Stimulated activated CD4-positive, alpha-beta T cell treated with anti-CD3 and anti-CD28 coated beads, Interleukin-15, amount 100 ng/mL, for 48 hours (primary cell): ENCODE measurements at regions not wholly inside any gene's neighbourhood (a gene's known extent, or its start where the extent isn't known, plus 50 kb on each side); places are given as distances from the start of the nearest gene placed in this dataset.

Experiments used
- DNase-seq, 2 donors: peaks; one replicate each; pipeline ENCODE4 v3.0.0-alpha.2; 2020; ENCODE audit warnings: low read depth in 2 of 2

DNA sequence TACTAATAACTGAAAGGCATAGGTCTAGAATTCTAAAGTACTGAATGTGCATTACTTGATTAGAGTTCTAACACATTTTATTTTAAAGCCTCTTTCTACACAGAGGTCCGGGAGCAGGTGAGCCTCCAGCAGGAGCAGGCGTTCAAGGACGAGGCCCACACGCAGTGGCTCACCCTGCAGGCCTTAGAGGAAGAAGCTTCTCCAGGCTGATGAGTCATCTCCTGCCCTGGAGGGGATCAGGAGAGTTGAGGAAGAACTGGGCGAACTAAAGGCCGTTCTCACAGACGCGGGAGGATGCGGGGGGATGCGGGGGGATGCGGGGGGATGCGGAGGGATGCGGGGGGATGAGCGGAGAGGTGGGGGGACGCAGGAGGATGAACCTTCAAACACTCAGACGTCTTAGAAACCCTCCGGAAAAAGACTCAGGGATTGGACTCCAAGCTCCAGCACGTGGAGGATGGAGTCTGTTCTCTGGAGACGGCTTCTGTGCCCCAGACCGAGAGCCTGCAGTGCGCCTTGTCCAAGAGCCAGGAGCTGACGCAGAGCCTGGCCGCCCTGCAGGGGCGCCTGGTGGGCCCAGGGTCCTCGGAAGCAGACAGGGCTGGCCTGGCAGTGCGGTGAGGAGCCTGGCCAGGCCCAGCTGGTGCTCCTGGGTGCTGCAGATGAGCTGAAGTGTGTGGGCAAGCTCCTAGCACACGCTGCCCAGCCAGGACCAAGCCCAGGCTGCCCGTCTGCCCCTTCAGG lies 433.7 kb upstream of the TPK1 start:
- no peak for DNase-seq

GRCh38 chr7:145265180-145265579 lies 429.3 kb upstream of the TPK1 start:
- DNase-seq = no peak

GRCh38 chr7:145263886-145264285 lies 428.0 kb upstream of the TPK1 start:
- no peak for DNase-seq

GRCh38 chr7:145252031-145252430 lies 416.2 kb upstream of the TPK1 start:
- DNase-seq = no peak

DNA sequence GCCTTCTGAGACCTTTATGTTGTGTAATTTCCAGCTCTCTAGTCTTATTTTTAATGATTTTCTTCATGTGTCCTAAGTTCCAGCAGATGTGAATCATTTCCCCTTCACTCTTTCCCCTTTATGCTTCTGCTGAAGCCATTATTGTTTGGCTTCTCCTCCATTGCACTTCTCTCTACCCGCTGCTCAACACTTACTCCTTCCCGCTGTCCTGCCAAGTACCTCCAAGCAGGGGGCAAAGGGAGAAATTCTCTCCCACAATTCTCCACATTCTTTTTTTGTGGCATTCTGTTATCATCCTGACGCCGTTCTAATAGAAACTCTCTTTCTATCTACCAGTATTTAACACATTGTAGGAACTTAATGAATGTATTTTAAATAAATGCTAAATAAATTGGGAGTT lies 388.9 kb upstream of the TPK1 start:
- no peak for DNase-seq

DNA sequence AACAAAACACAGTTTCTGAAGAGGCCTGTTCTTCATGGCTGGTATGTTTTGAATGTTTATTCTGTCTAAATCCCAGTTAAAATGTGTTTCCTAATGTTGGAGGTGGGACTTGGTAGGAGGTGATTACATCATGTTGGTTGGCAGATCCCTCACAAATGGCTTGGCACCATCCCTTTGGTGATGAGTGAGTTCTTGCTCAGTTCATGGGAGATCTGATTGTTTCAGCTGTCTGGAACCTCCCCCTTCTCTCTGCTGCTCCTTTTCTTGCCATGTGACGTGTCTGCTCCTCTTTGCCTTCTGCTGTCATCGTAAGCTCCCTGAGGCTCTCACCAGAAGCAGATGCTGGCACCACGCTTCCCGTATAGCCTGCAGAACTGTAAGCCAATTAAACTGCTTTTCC lies 383.6 kb upstream of the TPK1 start:
- no peak for DNase-seq

- DNase-seq = no peak
Observed at GRCh38 chr7:145216866-145217265, 381.0 kb upstream of the TPK1 start.

GRCh38 chr7:145212050-145212449 lies 376.2 kb upstream of the TPK1 start:
- no peak for DNase-seq

DNA sequence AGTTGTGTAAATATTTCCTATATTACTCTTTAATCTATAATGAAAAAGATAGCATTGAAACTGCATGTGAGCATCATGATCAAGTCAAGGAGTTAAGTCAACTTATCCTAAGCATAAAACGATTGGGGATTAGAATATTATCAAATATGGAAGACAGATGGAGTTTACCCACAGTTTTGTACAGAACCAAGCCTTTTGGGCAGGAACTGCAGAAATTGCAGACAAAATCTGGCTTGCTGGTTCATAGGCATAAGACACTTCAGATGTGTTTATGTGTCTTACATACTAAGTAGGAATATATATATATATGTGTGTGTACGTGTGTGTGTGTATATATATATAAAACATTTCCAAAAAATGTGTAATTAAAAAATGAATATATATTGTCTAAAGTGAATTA lies 375.4 kb upstream of the TPK1 start:
- DNase-seq = no peak

DNA sequence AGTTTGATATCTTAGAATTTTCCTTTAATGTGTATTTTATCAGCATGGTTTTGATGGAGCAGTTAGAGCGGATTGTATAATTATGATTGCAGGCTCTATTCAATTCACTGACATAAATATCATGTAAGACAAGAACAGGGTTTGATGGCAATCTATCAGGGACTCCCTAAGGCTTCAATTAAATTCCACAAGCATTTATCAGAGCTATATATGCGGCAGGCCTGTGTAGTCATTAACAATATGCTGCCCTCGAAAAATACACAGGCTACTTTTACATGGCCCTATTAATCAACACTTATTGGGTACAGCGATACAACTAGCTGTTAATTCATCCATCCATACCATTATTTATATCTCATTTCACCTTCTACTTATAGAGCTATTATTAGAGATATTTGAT lies 358.1 kb upstream of the TPK1 start:
- no peak for DNase-seq

DNA sequence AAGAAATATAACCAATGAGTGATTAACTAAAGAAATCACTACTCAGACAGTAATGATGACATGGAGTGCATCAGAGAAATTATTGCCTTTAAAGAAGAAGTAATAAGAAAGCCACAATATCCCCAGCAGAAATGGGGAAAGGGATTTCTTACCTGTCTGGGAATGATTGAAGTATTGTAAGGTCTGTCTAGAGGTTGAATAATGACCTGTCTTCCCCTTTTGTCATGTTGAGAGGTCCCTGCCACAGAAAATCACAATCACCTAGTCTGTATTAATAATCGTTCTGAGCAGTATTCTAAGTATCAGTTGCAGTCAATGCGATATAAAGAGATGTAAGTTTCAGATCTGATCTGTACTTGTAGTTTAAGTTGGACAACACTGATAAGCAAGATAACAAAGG lies 349.1 kb upstream of the TPK1 start:
- DNase-seq = no peak

DNA sequence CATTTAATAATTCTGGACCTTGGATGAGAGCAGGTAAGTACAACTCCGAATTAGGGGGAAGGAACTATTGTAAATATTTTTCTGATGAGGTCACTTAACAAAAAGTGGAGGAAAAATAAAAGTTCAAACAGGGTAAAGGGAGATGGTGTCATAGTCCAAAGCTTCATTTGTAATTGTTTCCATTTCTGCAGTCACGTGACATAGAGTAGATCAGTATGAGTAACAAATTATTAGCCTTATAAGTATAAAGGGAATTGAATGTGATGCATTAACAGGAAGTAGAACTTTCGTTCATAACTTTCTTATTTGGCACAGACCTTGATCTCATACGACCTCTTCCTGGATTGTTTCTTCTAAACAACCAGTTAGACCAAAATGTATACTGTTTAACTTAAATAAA lies 347.2 kb upstream of the TPK1 start:
- DNase-seq = no peak

- DNase-seq = no peak
Observed at GRCh38 chr7:145175366-145175765, 339.5 kb upstream of the TPK1 start.

DNA sequence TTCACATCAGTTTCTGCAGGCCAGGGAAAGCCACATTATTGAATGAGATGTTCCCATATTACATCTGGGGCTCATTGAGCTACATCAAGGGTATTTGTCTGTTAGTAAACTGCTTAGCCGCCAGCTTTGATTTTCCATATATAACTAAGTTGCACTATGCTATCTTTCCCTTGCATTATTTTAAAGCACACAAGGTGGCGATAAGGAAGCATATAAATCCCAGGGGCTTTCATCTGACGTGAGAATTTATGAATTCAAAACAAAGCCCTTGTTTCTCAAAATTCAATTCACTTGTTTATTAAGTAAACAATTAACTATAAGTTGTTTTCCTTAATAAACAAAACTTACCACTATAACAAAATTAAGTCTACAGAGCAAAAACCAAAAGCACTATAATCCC lies 334.1 kb upstream of the TPK1 start:
- DNase-seq = no peak

DNA sequence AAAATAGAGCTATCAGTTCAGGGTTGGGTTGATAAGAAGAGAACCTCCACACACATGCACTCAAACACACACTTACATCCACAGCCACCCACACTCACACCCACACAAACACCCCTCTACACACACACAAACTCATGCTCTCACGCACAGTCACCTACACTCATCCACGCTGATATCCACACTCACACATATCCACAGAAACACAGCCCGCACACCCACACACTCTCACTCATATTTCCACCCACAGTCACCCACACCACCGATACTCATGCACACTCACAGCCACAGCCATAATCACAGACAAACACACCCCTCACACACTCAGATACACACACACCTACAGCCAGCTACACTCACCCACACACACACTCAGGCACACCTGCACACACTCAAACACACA lies 333.0 kb upstream of the TPK1 start:
- DNase-seq = no peak

DNA sequence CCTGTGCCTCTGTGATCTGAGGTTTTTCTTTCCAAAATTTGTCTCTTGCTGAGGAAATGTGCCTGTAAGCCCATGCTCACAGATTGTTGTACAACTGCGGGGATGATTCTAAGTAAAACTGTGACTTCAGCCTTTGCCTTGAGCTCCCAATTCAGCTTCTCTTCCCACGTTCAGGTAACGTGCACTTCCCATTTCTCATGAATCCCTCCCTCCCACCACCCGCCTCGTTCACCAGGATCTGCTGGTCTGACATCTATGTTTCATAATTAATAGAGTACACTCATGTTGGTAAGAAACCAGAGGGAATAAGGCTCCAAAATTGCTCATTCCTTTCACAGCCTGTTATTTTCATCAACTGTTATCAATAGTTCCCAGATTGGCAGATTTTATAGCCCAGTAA lies 332.6 kb upstream of the TPK1 start:
- DNase-seq = no peak

- no peak for DNase-seq
Observed at GRCh38 chr7:145156834-145157233, 321.0 kb upstream of the TPK1 start.

DNA sequence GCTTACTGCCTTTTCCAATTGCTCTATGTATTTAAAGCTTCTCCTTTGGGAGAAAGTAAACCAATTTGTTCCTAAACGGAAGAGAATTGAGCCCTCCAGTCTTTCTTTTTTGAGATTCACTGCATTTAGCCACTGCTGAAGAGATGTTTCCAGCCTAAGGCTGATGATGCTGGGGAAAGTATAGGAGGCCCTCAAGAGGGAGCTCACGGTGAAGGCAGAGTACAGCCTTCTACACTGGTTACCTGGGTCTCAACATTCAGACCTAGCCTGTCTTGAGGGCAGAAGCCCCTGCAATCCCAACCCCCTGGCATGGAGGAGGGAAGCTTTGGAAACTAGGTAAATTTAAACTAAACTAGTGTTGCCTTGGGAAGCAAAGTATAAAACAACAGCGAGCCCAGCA lies 316.7 kb upstream of the TPK1 start:
- DNase-seq = no peak

GRCh38 chr7:145151676-145152075 lies 315.8 kb upstream of the TPK1 start:
- no peak for DNase-seq

GRCh38 chr7:145147865-145148264 lies 312.0 kb upstream of the TPK1 start:
- no peak for DNase-seq

- DNase-seq = no peak
Observed at GRCh38 chr7:145143685-145144084, 307.8 kb upstream of the TPK1 start.

- no peak for DNase-seq
Observed at GRCh38 chr7:145134377-145134776, 298.5 kb upstream of the TPK1 start.

- no peak for DNase-seq
Observed at GRCh38 chr7:145123502-145123901, 287.6 kb upstream of the TPK1 start.

- DNase-seq = no peak
Observed at GRCh38 chr7:145106001-145106400, 270.1 kb upstream of the TPK1 start.
